Stomach (tissue), 8 donors: ENCODE measurements at regions not wholly inside any gene's neighbourhood (a gene's known extent, or its start where the extent isn't known, plus 50 kb on each side); places are given as distances from the start of the nearest gene placed in this dataset.
A peak's percentile ranks its signal among the peaks of the same experiment; 100 is the strongest.

Source experiments
- DNase-seq, 2 donors: peaks; one replicate each; pipeline versions ENCODE4 v3.0.0 to v3.0.0-alpha.2; 2013 to 2019
- H3K27ac ChIP-seq, 5 donors: fragments of 200-600 bp in 4 of 5; sonication (generic) in 4 of 5; one replicate each; pipeline ENCODE4 v1.5.1; 2013 to 2019; ENCODE audit warnings: mild to moderate bottlenecking in 1 of 5, moderate library complexity in 1 of 5
- H3K27me3 ChIP-seq, 3 donors: fragments of 200-600 bp; sonication (generic); one replicate each; pipeline ENCODE4 v1.5.1; 2017 to 2019; ENCODE audit warnings: mixed run types in 1 of 3
- H3K36me3 ChIP-seq, 4 donors: fragments of 200-600 bp; sonication (generic); 1 replicate in 3 of 4; 2 replicates in 1 of 4; pipeline ENCODE4 v1.5.1; 2016 to 2019
- H3K4me1 ChIP-seq, 4 donors: fragments of 200-600 bp; sonication (generic); one replicate each; pipeline ENCODE4 v1.5.1; 2016 to 2019
- H3K4me3 ChIP-seq, 4 donors: fragments of 200-600 bp; sonication (generic) in 3 of 4; one replicate each; pipeline ENCODE4 v1.5.1; 2016 to 2019; ENCODE audit warnings: mild to moderate bottlenecking in 1 of 4
- H3K9me3 ChIP-seq, 4 donors: fragments of 200-600 bp; sonication (generic); one replicate each; pipeline ENCODE4 v1.5.1; 2016 to 2019
- CTCF ChIP-seq, 7 experiments: fragments of 450-650 bp in 4 of 7; fragments of 200-600 bp in 3 of 7; sonication (generic) in 3 of 7; IDR thresholded peaks; one replicate each; pipeline ENCODE4 v1.5.1; 2016 to 2019; ENCODE audit warnings: antibody characterized with exemption in 7 of 7, control low read depth in 2 of 7, mild to moderate bottlenecking in 1 of 7
- EP300 ChIP-seq: sonication (generic); formaldehyde crosslinking; IDR thresholded peaks from one replicate; pipeline ENCODE4 v1.6.1; 2017; ENCODE audit warnings: antibody characterized with exemption
- POLR2A ChIP-seq, 4 donors: fragments of 450-650 bp; IDR thresholded peaks; one replicate each; pipeline ENCODE4 v1.6.1; 2016; ENCODE audit warnings: antibody characterized with exemption in 4 of 4, control low read depth in 2 of 4, mild to moderate bottlenecking in 1 of 4, moderate library complexity in 1 of 4
- POLR2AphosphoS5 ChIP-seq, 3 donors: sonication (generic); formaldehyde crosslinking; IDR thresholded peaks; one replicate each; pipeline ENCODE4 v1.6.1; 2016; ENCODE audit warnings: antibody characterized with exemption in 3 of 3
- WGBS, 5 donors: extraction: QIAGEN DNeasy Blood & Tissue Kit in 3 of 5; methylation state at CpG; one replicate each; pipeline versions ENCODE4 v1.1.5 to v1.1.7; 2013 to 2018; 5-methylcytosine and 5-hydroxymethylcytosine counted together
- intact Hi-C: fragments of 100-400 bp; cut with DNase I; formaldehyde crosslinking; loops from one replicate; pipeline ENCODE4 v1.15.1; 2023; ENCODE audit warnings: low total_unique reads
- donor health status: healthy with polysubstance abuse.
- donor health status: Bipolar disorder and iron deficiency.
- donor health status: healthy.

DNA sequence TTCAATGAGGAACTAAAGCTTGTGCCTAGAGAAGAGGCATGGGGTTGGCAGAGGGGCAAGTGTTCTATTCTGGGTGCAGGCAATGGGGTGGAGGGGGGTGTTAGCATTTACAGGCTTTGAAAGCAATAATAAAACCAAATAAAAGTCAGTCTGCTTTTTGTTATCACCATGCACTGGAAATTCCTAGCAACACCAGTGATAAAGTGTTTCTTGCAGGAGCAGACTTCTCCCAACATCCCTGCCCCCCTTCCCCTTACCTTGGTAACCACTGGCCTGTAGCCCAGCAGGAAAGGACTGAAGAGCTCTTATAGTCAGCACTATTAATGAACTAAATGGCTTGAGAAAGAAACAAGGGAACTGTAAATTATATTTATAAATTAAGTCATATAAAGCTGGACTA is 65.2 kb upstream of the SESN3 start:
- no peak for TF ChIP-seq POLR2AphosphoS5 (IDR thresholded peaks at IDR 0.05)
- TF ChIP-seq POLR2A (IDR thresholded peaks at IDR 0.05): no peak
- no peak for TF ChIP-seq EP300
- TF ChIP-seq CTCF (IDR thresholded peaks at IDR 0.05): no peak
- Histone ChIP-seq H3K4me1 (peaks cover 13 to 45% (median 23%) of the 10 kb centered on the region in 4 donors), H3K36me3 (no peaks in the 10 kb centered on the region), H3K27me3 (no peaks in the 10 kb centered on the region), H3K9me3 (no peaks in the 10 kb centered on the region), H3K27ac (peak overlapping the region in 2 of 5 donors; percentile 3 to 22), H3K4me3 (no peak overlapping the region)
- DNase-seq: peak; percentile 51 to 83
- intact Hi-C loops: no loop called here

GRCh38 chr11:95295382-95296149 is 64.6 kb upstream of the SESN3 start:
- no peak overlapping the region for H3K27ac ChIP-seq
- H3K4me1 ChIP-seq: peaks cover 13 to 42% (median 21%) of the 10 kb centered on the region in 4 donors
- no peaks in the 10 kb centered on the region for H3K36me3 ChIP-seq
- WGBS, 5 donors: 51 to 67% (median 60%) methylated on average over 8 of the region's 8 CpGs
- H3K4me3 ChIP-seq: no peak overlapping the region
- intact Hi-C loops: no loop called here
- no peaks in the 10 kb centered on the region for H3K27me3 ChIP-seq
- no peaks in the 10 kb centered on the region for H3K9me3 ChIP-seq
- TF ChIP-seq CTCF (IDR thresholded peaks at IDR 0.05) (no peak), EP300 (no peak), POLR2AphosphoS5 (IDR thresholded peaks at IDR 0.05) (no peak), POLR2A (IDR thresholded peaks at IDR 0.05) (no peak)
- no peak for DNase-seq

GRCh38 chr11:95294701-95295100 is 63.7 kb upstream of the SESN3 start:
- H3K9me3 ChIP-seq: no peaks in the 10 kb centered on the region
- no peaks in the 10 kb centered on the region for H3K36me3 ChIP-seq
- peaks cover 13 to 42% (median 21%) of the 10 kb centered on the region in 4 donors for H3K4me1 ChIP-seq
- no peak overlapping the region for H3K4me3 ChIP-seq
- intact Hi-C loops: no loop called here
- H3K27me3 ChIP-seq: no peaks in the 10 kb centered on the region
- 68 to 97% (median 86%) methylated on average over 1 of the region's 1 CpG for WGBS, 5 donors
- TF ChIP-seq POLR2A (IDR thresholded peaks at IDR 0.05) (no peak), CTCF (IDR thresholded peaks at IDR 0.05) (no peak), EP300 (no peak), POLR2AphosphoS5 (IDR thresholded peaks at IDR 0.05) (no peak)
- H3K27ac ChIP-seq: no peak overlapping the region
- DNase-seq: no peak

- Histone ChIP-seq H3K27ac (no peak overlapping the region), H3K4me1 (peaks cover 13 to 39% (median 21%) of the 10 kb centered on the region in 4 donors), H3K36me3 (no peaks in the 10 kb centered on the region), H3K4me3 (no peak overlapping the region), H3K27me3 (no peaks in the 10 kb centered on the region), H3K9me3 (no peaks in the 10 kb centered on the region)
- intact Hi-C loops: no loop called here
- TF ChIP-seq POLR2AphosphoS5 (IDR thresholded peaks at IDR 0.05) (no peak), EP300 (no peak), CTCF (IDR thresholded peaks at IDR 0.05) (no peak), POLR2A (IDR thresholded peaks at IDR 0.05) (no peak)
- DNase-seq: no peak
- 89 to 100% (median 93%) methylated on average over 3 of the region's 3 CpGs for WGBS, 5 donors
Measured at GRCh38 chr11:95293116-95293515, 62.1 kb upstream of the SESN3 start.
